DOHH2 (cell line): ENCODE measurements at regions not wholly inside any gene's neighbourhood (a gene's known extent, or its start where the extent isn't known, plus 50 kb on each side); places are given as distances from the start of the nearest gene placed in this dataset.

ENCODE experiments used
- EZH2phosphoT487 ChIP-seq: fragments of 200-600 bp; sonication (generic); IDR thresholded peaks from 2 replicates; pipeline ENCODE4 v1.6.1; 2017; ENCODE audit warnings: borderline replicate concordance, mild to moderate bottlenecking, antibody characterized with exemption, low read length, moderate library complexity, mixed read lengths
- TF ChIP-seq, protein P1 (sequence below): fragments of 200-600 bp; sonication (generic); IDR thresholded peaks from one replicate; pipeline ENCODE4 v1.5.1; 2014; ENCODE audit warnings: antibody characterized with exemption, mild to moderate bottlenecking, low read depth, low read length; ENCODE audit not compliant: poor library complexity, severe bottlenecking

DNA sequence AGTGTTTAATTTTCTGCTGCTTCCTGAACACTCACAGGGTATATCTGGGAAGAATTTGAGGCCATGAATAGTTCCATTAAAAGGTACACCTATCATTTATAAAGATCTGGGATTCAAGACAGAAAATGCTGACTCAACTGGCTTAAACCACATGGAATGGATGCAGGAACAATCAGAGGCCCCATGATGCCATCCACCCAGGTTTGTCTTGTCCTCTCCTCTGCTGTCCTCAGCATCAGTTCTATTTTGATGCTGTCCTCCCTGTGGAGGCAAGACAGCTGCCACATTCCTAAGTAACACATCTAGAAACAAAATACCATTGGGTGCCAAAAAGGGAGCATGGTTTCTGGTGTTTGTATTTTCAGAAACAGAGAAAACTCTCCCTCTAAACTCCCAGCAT, 143.4 kb downstream of the ELOVL4 start:
- TF ChIP-seq EZH2phosphoT487, result no peak
- TF ChIP-seq, protein P1, sequence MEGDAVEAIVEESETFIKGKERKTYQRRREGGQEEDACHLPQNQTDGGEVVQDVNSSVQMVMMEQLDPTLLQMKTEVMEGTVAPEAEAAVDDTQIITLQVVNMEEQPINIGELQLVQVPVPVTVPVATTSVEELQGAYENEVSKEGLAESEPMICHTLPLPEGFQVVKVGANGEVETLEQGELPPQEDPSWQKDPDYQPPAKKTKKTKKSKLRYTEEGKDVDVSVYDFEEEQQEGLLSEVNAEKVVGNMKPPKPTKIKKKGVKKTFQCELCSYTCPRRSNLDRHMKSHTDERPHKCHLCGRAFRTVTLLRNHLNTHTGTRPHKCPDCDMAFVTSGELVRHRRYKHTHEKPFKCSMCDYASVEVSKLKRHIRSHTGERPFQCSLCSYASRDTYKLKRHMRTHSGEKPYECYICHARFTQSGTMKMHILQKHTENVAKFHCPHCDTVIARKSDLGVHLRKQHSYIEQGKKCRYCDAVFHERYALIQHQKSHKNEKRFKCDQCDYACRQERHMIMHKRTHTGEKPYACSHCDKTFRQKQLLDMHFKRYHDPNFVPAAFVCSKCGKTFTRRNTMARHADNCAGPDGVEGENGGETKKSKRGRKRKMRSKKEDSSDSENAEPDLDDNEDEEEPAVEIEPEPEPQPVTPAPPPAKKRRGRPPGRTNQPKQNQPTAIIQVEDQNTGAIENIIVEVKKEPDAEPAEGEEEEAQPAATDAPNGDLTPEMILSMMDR, result no peak
